Breast epithelium (tissue), 3 donors: ENCODE measurements at regions not wholly inside any gene's neighbourhood (a gene's known extent, or its start where the extent isn't known, plus 50 kb on each side); places are given as distances from the start of the nearest gene placed in this dataset.

Experiments
- POLR2A ChIP-seq: fragments of 450-650 bp; IDR thresholded peaks from one replicate; pipeline ENCODE4 v1.6.1; 2016; ENCODE audit warnings: antibody characterized with exemption, mild to moderate bottlenecking, moderate library complexity
- POLR2AphosphoS5 ChIP-seq, 3 donors: sonication (generic); formaldehyde crosslinking; IDR thresholded peaks; one replicate each; pipeline ENCODE4 v1.6.1; 2017; ENCODE audit warnings: antibody characterized with exemption in 3 of 3
- TF ChIP-seq, protein P1 (sequence below), 3 donors: fragments of 450-650 bp; IDR thresholded peaks; one replicate each; pipeline ENCODE4 v1.5.1; 2016 to 2017; ENCODE audit warnings: antibody characterized with exemption in 3 of 3, mild to moderate bottlenecking in 3 of 3, moderate library complexity in 3 of 3

DNA sequence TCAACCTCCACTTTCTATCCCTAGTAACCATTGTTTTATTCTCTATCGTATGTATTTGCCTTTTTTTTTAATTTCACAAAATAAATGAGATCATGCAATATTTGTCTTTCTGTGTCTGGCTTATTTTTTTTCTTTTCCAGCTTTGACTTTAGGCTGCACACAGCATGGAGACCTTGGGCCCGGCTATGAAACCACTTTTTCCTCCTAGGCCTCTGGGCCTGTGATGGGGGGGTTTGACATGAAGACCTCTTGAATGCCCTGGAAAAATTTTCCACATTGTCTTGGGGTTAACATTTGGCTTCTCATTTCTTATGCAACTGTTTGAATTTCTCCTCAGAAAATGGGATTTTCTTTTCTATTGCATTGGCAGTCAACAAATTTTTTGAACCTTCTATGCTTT, 100.2 kb upstream of the BTG3 start:
- TF ChIP-seq, protein P1, sequence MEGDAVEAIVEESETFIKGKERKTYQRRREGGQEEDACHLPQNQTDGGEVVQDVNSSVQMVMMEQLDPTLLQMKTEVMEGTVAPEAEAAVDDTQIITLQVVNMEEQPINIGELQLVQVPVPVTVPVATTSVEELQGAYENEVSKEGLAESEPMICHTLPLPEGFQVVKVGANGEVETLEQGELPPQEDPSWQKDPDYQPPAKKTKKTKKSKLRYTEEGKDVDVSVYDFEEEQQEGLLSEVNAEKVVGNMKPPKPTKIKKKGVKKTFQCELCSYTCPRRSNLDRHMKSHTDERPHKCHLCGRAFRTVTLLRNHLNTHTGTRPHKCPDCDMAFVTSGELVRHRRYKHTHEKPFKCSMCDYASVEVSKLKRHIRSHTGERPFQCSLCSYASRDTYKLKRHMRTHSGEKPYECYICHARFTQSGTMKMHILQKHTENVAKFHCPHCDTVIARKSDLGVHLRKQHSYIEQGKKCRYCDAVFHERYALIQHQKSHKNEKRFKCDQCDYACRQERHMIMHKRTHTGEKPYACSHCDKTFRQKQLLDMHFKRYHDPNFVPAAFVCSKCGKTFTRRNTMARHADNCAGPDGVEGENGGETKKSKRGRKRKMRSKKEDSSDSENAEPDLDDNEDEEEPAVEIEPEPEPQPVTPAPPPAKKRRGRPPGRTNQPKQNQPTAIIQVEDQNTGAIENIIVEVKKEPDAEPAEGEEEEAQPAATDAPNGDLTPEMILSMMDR (IDR thresholded peaks at IDR 0.05), result no peak
- TF ChIP-seq POLR2A (no peak), POLR2AphosphoS5 (IDR thresholded peaks at IDR 0.05) (no peak)
